ENCODE measurements at regions not wholly inside any gene's neighbourhood (a gene's known extent, or its start where the extent isn't known, plus 50 kb on each side); places are given as distances from the start of the nearest gene placed in this dataset.

DNA sequence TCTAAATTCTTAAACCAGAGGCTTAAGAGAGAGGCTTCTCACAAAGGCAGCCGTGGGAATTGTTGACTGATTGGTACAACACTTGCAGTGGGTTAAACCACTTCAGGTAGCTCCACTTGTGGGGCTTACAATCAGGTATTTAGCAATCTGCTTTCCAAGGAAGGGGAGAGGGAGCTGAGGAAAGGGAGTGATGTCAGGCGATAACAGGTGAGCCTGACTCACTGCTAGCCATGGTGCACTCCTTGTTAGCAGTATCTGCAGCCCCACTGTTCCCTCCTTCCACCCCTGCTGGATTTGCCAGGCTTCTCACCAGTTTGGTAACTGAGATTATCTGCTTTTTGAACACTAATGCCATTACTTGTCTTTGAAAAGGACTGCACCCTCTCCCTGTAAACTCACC is 1056.7 kb upstream of the FANCL start:
- Histone ChIP-seq H3K36me3 (replicated peaks; ENCODE audit: insufficient read depth, low read length) (no peaks in the 10 kb centered on the region), H3K4me2 (ENCODE audit: low read depth, low read length) (no peak overlapping the region), H3K9me2 (replicated peaks; ENCODE audit: insufficient read depth, low read length) (no peaks in the 10 kb centered on the region), H3F3A (ENCODE audit: insufficient read depth, low read length) (no peaks in the 10 kb centered on the region), H3K4me1 (ENCODE audit: low read length) (no peaks in the 10 kb centered on the region), H3K9ac (ENCODE audit: low read length) (no peak overlapping the region), H3K27ac (ENCODE audit: low read length) (no peak overlapping the region), H4K20me1 (ENCODE audit: insufficient read depth, low read length) (no peaks in the 10 kb centered on the region), H3K79me2 (ENCODE audit: low read length) (no peaks in the 10 kb centered on the region), H3K27me3 (replicated peaks; ENCODE audit: insufficient read depth, low read length) (no peaks in the 10 kb centered on the region), H2AFZ (ENCODE audit: low read length) (no peak overlapping the region), H3K9me3 (replicated peaks; ENCODE audit: insufficient read depth, low read length) (no peaks in the 10 kb centered on the region), H3K4me3 (ENCODE audit: low read length) (no peak overlapping the region)
- TF ChIP-seq EZH2phosphoT487 (IDR thresholded peaks at IDR 0.05; ENCODE audit: low read length) (no peak), EZH2 (optimal IDR thresholded peaks at IDR 0.05; ENCODE audit: low read depth, low read length) (no peak)
- TF ChIP-seq, protein P1, sequence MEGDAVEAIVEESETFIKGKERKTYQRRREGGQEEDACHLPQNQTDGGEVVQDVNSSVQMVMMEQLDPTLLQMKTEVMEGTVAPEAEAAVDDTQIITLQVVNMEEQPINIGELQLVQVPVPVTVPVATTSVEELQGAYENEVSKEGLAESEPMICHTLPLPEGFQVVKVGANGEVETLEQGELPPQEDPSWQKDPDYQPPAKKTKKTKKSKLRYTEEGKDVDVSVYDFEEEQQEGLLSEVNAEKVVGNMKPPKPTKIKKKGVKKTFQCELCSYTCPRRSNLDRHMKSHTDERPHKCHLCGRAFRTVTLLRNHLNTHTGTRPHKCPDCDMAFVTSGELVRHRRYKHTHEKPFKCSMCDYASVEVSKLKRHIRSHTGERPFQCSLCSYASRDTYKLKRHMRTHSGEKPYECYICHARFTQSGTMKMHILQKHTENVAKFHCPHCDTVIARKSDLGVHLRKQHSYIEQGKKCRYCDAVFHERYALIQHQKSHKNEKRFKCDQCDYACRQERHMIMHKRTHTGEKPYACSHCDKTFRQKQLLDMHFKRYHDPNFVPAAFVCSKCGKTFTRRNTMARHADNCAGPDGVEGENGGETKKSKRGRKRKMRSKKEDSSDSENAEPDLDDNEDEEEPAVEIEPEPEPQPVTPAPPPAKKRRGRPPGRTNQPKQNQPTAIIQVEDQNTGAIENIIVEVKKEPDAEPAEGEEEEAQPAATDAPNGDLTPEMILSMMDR (IDR thresholded peaks at IDR 0.05; ENCODE audit: low read length), result no peak
- no peak for DNase-seq

DNA sequence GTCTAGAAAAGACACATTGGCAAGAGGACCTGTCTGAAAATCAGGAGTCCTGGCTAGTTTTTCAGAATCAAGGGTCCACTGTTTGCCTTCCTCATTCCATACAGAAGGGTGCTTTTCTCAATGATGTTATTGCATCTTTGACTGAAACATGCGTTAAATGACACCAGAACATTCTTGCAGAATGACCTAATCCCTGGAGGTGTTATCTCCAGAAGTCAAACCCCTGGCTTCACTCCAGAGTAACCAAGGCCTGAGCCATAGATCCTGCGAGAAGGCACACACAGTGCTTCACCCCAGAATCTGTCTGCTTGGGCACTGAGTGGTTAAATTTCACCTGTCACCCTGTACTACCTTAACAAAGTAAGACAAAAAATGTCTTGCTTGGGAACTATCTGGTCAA is 1055.2 kb upstream of the FANCL start:
- Histone ChIP-seq H4K20me1 (ENCODE audit: insufficient read depth, low read length) (no peaks in the 10 kb centered on the region), H3K4me2 (ENCODE audit: low read depth, low read length) (no peak overlapping the region), H3K27ac (ENCODE audit: low read length) (no peak overlapping the region), H3K9me2 (replicated peaks; ENCODE audit: insufficient read depth, low read length) (no peaks in the 10 kb centered on the region), H3K9ac (ENCODE audit: low read length) (no peak overlapping the region), H3K9me3 (replicated peaks; ENCODE audit: insufficient read depth, low read length) (no peaks in the 10 kb centered on the region), H3F3A (ENCODE audit: insufficient read depth, low read length) (no peaks in the 10 kb centered on the region), H3K4me3 (ENCODE audit: low read length) (no peak overlapping the region), H3K27me3 (replicated peaks; ENCODE audit: insufficient read depth, low read length) (no peaks in the 10 kb centered on the region), H3K4me1 (ENCODE audit: low read length) (no peaks in the 10 kb centered on the region), H3K79me2 (ENCODE audit: low read length) (no peaks in the 10 kb centered on the region), H2AFZ (ENCODE audit: low read length) (no peak overlapping the region), H3K36me3 (replicated peaks; ENCODE audit: insufficient read depth, low read length) (no peaks in the 10 kb centered on the region)
- DNase-seq, result no peak
- TF ChIP-seq EZH2phosphoT487 (IDR thresholded peaks at IDR 0.05; ENCODE audit: low read length) (no peak), EZH2 (optimal IDR thresholded peaks at IDR 0.05; ENCODE audit: low read depth, low read length) (no peak)
- TF ChIP-seq, protein P1 (IDR thresholded peaks at IDR 0.05; ENCODE audit: low read length), result no peak

DNA sequence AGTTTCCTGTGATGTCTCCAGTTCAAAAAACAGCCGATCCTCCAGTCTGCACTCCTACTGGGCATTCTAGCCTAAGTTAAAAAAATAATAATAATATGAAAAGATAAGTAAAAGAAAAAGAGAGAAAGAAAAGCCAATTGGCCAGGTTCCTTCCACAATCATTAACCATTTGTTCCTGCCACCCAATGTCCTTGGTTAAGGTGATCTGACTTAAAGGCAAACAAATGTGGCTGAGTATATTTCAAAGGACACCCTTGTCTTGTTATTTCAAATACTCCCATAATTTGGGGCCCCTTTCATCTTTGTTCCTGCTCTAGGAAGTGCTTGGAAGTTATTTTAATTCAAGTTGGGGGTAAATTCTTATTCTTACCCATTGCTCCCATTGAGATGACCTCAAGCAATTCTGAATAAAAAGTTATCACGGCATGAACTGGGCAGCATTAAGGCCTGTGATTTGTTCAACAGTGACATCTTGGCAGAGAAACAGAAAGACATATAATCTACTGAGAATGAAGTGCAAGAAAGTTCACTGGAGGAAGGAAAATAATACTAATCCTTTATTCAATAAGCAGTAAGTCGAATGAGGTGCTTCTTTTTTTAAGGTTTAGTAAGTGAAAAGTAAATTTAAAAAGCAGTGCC is 1054.5 kb upstream of the FANCL start:
- Histone ChIP-seq H3K9me2 (replicated peaks; ENCODE audit: insufficient read depth, low read length) (no peaks in the 10 kb centered on the region), H3K27ac (ENCODE audit: low read length) (no peak overlapping the region), H3K27me3 (replicated peaks; ENCODE audit: insufficient read depth, low read length) (no peaks in the 10 kb centered on the region), H3K79me2 (ENCODE audit: low read length) (no peaks in the 10 kb centered on the region), H4K20me1 (ENCODE audit: insufficient read depth, low read length) (no peaks in the 10 kb centered on the region), H3K9ac (ENCODE audit: low read length) (no peak overlapping the region), H3K36me3 (replicated peaks; ENCODE audit: insufficient read depth, low read length) (no peaks in the 10 kb centered on the region), H3K9me3 (replicated peaks; ENCODE audit: insufficient read depth, low read length) (no peaks in the 10 kb centered on the region), H2AFZ (ENCODE audit: low read length) (no peak overlapping the region), H3K4me1 (ENCODE audit: low read length) (no peaks in the 10 kb centered on the region), H3F3A (ENCODE audit: insufficient read depth, low read length) (no peaks in the 10 kb centered on the region), H3K4me2 (ENCODE audit: low read depth, low read length) (no peak overlapping the region), H3K4me3 (ENCODE audit: low read length) (no peak overlapping the region)
- no peak for DNase-seq
- TF ChIP-seq EZH2phosphoT487 (IDR thresholded peaks at IDR 0.05; ENCODE audit: low read length) (no peak), EZH2 (optimal IDR thresholded peaks at IDR 0.05; ENCODE audit: low read depth, low read length) (no peak)
- TF ChIP-seq, protein P1 (IDR thresholded peaks at IDR 0.05; ENCODE audit: low read length), result no peak

Data from MM.1S (cell line).